Posterior cingulate gyrus (tissue), 11 donors: ENCODE measurements at regions not wholly inside any gene's neighbourhood (a gene's known extent, or its start where the extent isn't known, plus 50 kb on each side); places are given as distances from the start of the nearest gene placed in this dataset.
A peak's percentile ranks its signal among the peaks of the same experiment; 100 is the strongest.

Experiments
- DNase-seq, 10 donors: peaks; one replicate each; pipeline versions ENCODE4 v3.0.0 to v3.0.0-alpha.2; 2020 to 2021; ENCODE audit warnings: mixed read lengths in 3 of 10
- intact Hi-C: fragments of 100-400 bp; cut with DNase I; formaldehyde crosslinking; loops from one replicate; pipeline ENCODE4 v1.15.1; 2023

DNA sequence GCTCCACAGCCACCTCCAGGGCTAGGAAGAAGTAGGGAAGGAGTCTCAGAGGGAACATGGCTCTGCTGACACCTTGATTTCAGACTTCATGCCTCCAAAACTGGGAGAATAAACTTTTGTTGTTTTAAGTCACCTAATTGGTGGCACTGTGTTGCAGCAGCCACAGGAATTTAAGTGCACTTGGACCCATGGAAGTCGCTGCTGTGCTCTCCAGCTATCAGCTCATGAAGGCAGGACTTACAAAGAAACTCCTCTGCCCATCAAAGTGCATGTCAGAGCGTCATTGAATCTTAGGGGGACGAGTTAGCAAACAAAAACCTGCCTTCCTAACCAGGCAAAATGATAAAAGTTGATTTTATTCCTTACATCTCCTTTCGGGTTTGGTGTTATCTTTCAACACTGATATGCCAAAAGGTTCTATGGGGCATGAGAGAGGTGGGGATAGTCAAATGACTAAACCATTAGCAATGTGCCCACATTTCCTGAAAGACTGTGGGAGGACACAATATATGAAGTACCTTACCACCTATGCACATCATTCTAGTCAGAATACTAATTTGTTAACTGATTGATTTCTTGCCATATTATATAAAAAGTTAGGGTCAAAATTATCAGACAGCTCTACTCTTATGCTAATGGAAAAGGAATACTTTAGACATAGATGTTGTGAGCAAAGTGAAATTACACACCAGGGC is 235.8 kb upstream of the TNP1 start:
- no peak for DNase-seq
- intact Hi-C loops, result no loop called here

- intact Hi-C loops, result no loop called here
These were observed 233.0 kb upstream of the TNP1 start for GRCh38 chr2:217092710-217093379.

GRCh38 chr2:217091531-217091930 is 231.7 kb upstream of the TNP1 start:
- DNase-seq, result no peak
- intact Hi-C loops, result no loop called here

More at GRCh38 chr2:217092710-217093379, 233.0 kb upstream of the TNP1 start:
- no peak for DNase-seq

DNA sequence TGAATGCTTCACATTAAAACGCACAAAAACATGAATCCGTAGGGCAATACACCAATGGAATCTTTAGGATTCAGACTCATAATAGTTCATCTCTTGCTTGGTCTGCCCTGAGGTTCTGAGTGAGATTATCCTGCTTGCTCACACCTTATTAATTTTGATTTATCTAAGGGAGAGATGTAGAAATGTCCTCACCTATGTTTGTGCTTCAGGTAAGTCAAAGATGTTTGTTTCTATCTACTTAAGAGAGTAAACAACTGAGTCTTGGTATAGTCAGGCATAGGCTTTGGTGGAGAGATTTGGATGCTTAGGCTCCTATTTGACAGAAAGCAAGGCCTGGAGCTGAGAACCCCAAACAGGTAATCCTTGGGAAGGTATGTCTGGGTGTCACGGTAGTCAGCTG is 231.0 kb upstream of the TNP1 start:
- intact Hi-C loops, result no loop called here
- no peak for DNase-seq

- intact Hi-C loops, result no loop called here
- no peak for DNase-seq
These were observed 230.2 kb upstream of the TNP1 start for GRCh38 chr2:217090024-217090473.

DNA sequence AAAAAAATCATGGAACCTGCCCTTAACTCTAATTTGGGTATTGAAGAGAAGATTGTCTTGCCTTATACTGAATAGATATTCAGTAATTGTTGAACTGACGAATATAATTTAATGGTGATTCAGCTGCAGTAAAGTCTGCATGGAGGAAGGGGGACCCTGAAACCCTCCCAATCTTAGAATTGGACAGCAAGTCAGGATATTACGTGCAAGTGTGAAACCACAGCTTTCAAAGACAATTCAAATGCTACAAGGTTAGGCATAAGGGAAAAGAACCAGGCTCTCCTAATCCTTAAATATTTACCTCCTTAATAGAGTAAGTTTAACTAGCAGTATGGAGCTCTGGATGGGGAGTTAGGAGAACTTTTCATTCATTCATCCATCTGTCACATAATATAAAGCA is 226.9 kb upstream of the TNP1 start:
- intact Hi-C loops, result no loop called here
- DNase-seq, result no peak

GRCh38 chr2:217086038-217086522 is 226.2 kb upstream of the TNP1 start:
- intact Hi-C loops, result no loop called here
- DNase-seq, result peak in 1 of 10 donors; percentile 12

DNA sequence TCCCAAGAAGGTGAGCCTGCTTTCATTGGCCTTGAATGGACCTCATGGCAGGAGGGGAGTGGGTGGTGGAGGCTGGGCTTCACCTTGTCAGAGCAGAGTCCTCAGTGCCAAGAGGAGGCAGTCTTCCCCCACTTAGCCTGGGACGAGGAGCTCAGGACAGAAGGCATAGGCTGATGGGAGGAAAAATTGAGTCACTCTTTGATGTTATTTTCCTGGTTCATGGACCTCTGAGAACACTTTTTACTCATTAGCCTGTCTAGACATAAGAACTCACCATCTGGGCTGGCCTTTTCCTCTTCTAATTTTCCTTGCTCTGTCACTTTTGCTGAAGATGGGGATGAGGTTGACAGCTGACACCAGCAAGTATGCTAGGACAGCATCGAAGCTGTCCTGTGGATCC is 225.7 kb upstream of the TNP1 start:
- no peak for DNase-seq

DNA sequence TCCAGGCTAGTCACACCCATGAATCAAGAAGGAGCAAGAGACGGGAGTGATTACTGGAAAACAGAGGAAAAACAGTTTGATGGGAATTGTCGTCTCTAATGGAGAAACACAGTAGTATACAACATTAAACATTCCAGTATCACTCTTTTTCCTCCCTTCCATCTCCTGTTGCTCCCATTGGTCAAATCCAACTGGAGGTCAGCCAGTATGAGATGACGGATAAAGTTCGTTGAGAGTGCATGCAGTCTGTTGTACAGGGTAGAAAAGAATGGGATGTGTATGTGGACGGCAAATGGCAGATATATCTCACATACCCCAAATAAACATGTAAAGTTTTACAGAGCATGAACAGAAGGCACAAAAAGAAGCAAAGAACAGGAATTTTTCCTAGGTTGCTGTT is 221.9 kb upstream of the TNP1 start:
- no peak for DNase-seq
- intact Hi-C loops, result no loop called here

More for the DNA sequence above, 225.7 kb upstream of the TNP1 start:
- intact Hi-C loops, result no loop called here

GRCh38 chr2:217079165-217079564 is 219.3 kb upstream of the TNP1 start:
- intact Hi-C loops, result no loop called here

DNA sequence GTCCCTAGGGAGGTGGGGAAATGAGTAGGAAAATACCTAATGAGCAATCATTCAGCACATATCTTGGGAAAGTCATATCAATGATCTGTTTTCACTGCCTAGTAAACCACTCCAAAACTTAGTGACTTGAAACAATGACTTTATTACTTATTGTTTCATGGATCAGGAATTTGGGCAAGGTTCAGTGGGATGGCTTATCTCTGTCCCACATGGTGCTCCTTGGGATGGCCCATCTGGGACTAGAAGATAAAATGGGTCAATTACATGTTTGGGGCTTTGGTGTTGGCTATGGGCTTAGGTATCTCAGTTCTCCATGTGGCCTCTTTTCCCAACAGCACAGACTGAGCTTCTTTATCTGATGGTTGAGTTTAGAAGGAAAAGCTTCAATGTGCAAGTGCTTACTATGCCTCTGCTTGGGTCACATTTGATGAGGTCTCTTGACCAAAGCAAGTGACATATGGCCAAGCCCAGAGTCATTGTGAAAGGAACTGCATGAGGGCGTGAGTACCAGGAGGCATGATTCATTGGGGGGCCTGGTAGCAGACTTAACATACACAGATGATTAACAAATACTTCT is 218.1 kb upstream of the TNP1 start:
- no peak for DNase-seq
- intact Hi-C loops, result no loop called here

More at GRCh38 chr2:217079165-217079564, 219.3 kb upstream of the TNP1 start:
- no peak for DNase-seq

DNA sequence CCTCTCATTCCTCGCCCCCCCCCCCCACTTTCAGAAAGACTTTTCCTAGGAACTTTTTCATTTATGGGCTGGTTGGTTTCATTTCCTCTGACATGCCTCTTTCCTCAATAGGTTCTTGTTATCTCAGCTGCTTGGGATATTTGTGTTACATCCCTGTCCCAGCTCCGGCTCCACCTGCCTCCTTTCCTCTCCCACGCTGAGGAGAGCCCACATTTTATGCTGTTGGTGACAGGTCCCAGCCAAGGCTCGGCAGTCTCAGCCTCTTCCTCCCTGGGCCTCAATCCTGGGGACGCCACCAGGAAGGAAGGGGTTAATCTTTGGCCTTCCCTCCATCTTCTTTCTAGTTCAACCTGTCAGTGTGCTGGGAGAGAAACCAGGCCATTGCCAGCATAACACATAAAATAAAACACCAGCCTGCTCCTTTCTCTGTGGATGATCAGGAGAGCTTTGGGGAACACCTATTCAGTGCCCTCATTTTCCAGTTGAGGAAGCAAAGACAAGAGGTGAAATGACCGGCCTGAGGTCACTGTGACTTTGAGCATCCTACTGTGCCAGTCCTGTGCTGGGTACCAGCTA is 216.9 kb upstream of the TNP1 start:
- intact Hi-C loops, result no loop called here
- no peak for DNase-seq

GRCh38 chr2:217076058-217076435 is 216.2 kb upstream of the TNP1 start:
- intact Hi-C loops, result no loop called here
- DNase-seq, result no peak

- intact Hi-C loops, result no loop called here
- no peak for DNase-seq
These were observed 215.6 kb upstream of the TNP1 start for GRCh38 chr2:217075268-217076057.

GRCh38 chr2:217074576-217075255 is 214.9 kb upstream of the TNP1 start:
- intact Hi-C loops, result no loop called here
- no peak for DNase-seq

GRCh38 chr2:217071416-217071815 is 211.6 kb upstream of the TNP1 start:
- DNase-seq, result no peak

GRCh38 chr2:217070611-217071010 is 210.7 kb upstream of the TNP1 start:
- no peak for DNase-seq
- intact Hi-C loops, result no loop called here

More at GRCh38 chr2:217071416-217071815, 211.6 kb upstream of the TNP1 start:
- intact Hi-C loops, result no loop called here

GRCh38 chr2:217070043-217070430 is 210.2 kb upstream of the TNP1 start:
- intact Hi-C loops, result no loop called here
- DNase-seq, result no peak

DNA sequence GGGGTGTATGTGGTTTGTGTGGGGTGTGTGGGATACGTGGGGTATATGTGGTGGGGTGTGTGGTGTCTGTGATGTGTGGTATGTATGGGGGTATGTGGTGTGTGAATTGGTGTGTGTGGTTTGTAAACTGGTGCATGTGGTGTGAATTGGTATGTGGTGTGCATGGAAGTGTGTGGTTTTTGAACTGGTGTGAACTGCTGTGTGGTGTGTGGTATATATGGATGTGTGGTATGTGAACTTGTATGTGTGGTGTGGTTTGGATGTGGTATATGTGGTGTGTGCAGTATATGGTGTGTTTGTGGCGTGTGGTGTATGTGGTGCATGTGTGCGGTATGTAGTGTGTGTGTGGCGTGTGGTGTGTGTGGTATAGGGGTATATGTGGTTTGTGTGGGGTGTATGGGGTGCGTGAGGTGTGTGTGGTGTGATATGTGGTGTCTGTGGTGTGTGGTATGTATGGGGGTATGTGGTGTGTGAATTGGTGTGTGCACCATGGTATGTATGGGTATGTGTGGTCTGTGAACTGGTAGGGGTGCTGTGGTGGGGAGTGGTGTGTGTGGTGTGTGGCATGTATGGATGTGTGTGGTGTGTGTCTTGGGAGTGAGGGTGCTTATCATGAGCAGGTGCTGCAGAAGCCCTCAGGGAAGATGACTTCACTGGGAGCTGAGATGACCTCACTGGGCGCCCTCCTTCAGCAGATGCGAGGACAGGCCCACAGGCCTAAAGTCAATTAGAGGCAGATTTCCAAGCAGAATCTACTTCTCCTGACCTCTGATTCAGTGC is 209.6 kb upstream of the TNP1 start:
- intact Hi-C loops, result loop anchor here (10.0 kb wide), 1 partner anchor 375 kb away; the partner anchor contains the start of gene IGFBP5
- no peak for DNase-seq
